Brain microvascular endothelial cell (primary cell): ENCODE measurements at regions not wholly inside any gene's neighbourhood (a gene's known extent, or its start where the extent isn't known, plus 50 kb on each side); places are given as distances from the start of the nearest gene placed in this dataset.
"Not testable (repeated sequence)": the region's sequence is repeated elsewhere in the genome, so short reads cannot be mapped to it uniquely, and the experiment has no call there.

Source experiments
- DNase-seq: peaks from one replicate; pipeline ENCODE4 v3.0.0-alpha.2; 2020
- H3K27ac ChIP-seq: fragments of 250-450 bp; sonication (Bioruptor Pico); 2 replicates; pipeline ENCODE4 v1.5.1; 2020; ENCODE audit warnings: mild to moderate bottlenecking, moderate library complexity
- H3K27me3 ChIP-seq: fragments of 250-450 bp; sonication (Bioruptor Pico); replicated peaks from 2 replicates; pipeline ENCODE4 v1.5.1; 2020; ENCODE audit warnings: mild to moderate bottlenecking
- H3K36me3 ChIP-seq: fragments of 250-450 bp; sonication (Bioruptor Pico); replicated peaks from 2 replicates; pipeline ENCODE4 v1.5.1; 2020; ENCODE audit warnings: mild to moderate bottlenecking
- H3K4me3 ChIP-seq: 2 replicates; pipeline ENCODE4 v1.5.1; 2011; ENCODE audit warnings: low read depth, mild to moderate bottlenecking, control low read depth, low read length, moderate library complexity
- CTCF ChIP-seq: IDR thresholded peaks from 2 replicates; pipeline ENCODE4 v1.5.1; 2011; ENCODE audit warnings: low read depth, mild to moderate bottlenecking, moderate library complexity, low read length, control low read depth, inconsistent platforms; ENCODE audit errors: missing control alignments
- in situ Hi-C: cut with HindIII; loops from 2 replicates; pipeline ENCODE4 v1.10.0; 2017; ENCODE audit warnings: low sequenced_read_pairs, low pct_ligation_motif_present

GRCh38 chr6:122265755-122266154 lies 133.7 kb upstream of the HSF2 start:
- no peak for TF ChIP-seq CTCF
- Histone ChIP-seq H3K27ac (no peak overlapping the region), H3K4me3 (no peak overlapping the region), H3K36me3 (no peaks in the 10 kb centered on the region), H3K27me3 (no peaks in the 10 kb centered on the region)
- in situ Hi-C loops = no loop called here
- no peak for DNase-seq

GRCh38 chr6:122268394-122268793 lies 131.1 kb upstream of the HSF2 start:
- in situ Hi-C loops = no loop called here
- DNase-seq = no peak
- no peak for TF ChIP-seq CTCF
- no peak overlapping the region for H3K27ac ChIP-seq
- H3K4me3 ChIP-seq = no peak overlapping the region
- H3K27me3 ChIP-seq = no peaks in the 10 kb centered on the region
- no peaks in the 10 kb centered on the region for H3K36me3 ChIP-seq

- no peak overlapping the region for H3K4me3 ChIP-seq
- H3K27ac ChIP-seq = no peak overlapping the region
- in situ Hi-C loops = no loop called here
- DNase-seq = no peak
- H3K36me3 ChIP-seq = no peaks in the 10 kb centered on the region
- no peaks in the 10 kb centered on the region for H3K27me3 ChIP-seq
- TF ChIP-seq CTCF = no peak
Observed at GRCh38 chr6:122276637-122277036, 122.8 kb upstream of the HSF2 start.

- H3K4me3 ChIP-seq, DNase-seq, in situ Hi-C loops, H3K36me3 ChIP-seq, H3K27ac ChIP-seq, H3K27me3 ChIP-seq: not testable (repeated sequence)
Observed at GRCh38 chr6:122280105-122281021, 119.1 kb upstream of the HSF2 start.

- Histone ChIP-seq H3K27me3 (no peaks in the 10 kb centered on the region), H3K27ac (no peak overlapping the region), H3K4me3 (no peak overlapping the region), H3K36me3 (no peaks in the 10 kb centered on the region)
- no peak for TF ChIP-seq CTCF
- DNase-seq = no peak
- in situ Hi-C loops = no loop called here
Observed at GRCh38 chr6:122283884-122284283, 115.6 kb upstream of the HSF2 start.

GRCh38 chr6:122284848-122285247 lies 114.6 kb upstream of the HSF2 start:
- in situ Hi-C loops = no loop called here
- no peaks in the 10 kb centered on the region for H3K36me3 ChIP-seq
- H3K4me3 ChIP-seq = no peak overlapping the region
- TF ChIP-seq CTCF = no peak
- H3K27ac ChIP-seq = no peak overlapping the region
- H3K27me3 ChIP-seq = no peaks in the 10 kb centered on the region
- DNase-seq = no peak
